HL-60 (cell line): ENCODE measurements at regions not wholly inside any gene's neighbourhood (a gene's known extent, or its start where the extent isn't known, plus 50 kb on each side); places are given as distances from the start of the nearest gene placed in this dataset.

Experiments used
- GABPA ChIP-seq: IDR thresholded peaks from 2 replicates; pipeline ENCODE4 v1.6.1; 2012; ENCODE audit warnings: low read depth
- POLR2AphosphoS5 ChIP-seq: IDR thresholded peaks from 2 replicates; pipeline ENCODE4 v1.6.1; 2012; ENCODE audit warnings: low read depth
- REST ChIP-seq: IDR thresholded peaks from 2 replicates; pipeline ENCODE4 v1.6.1; 2012; ENCODE audit warnings: low read depth; ENCODE audit not compliant: insufficient replicate concordance
- SPI1 ChIP-seq: IDR thresholded peaks from 2 replicates; pipeline ENCODE4 v1.6.1; 2012; ENCODE audit warnings: low read depth, mild to moderate bottlenecking, borderline replicate concordance
- TF ChIP-seq, protein P1 (sequence below): IDR thresholded peaks from one replicate; pipeline ENCODE4 v1.5.1; 2011; ENCODE audit warnings: low read length, control low read depth, inconsistent platforms; ENCODE audit not compliant: insufficient read depth

DNA sequence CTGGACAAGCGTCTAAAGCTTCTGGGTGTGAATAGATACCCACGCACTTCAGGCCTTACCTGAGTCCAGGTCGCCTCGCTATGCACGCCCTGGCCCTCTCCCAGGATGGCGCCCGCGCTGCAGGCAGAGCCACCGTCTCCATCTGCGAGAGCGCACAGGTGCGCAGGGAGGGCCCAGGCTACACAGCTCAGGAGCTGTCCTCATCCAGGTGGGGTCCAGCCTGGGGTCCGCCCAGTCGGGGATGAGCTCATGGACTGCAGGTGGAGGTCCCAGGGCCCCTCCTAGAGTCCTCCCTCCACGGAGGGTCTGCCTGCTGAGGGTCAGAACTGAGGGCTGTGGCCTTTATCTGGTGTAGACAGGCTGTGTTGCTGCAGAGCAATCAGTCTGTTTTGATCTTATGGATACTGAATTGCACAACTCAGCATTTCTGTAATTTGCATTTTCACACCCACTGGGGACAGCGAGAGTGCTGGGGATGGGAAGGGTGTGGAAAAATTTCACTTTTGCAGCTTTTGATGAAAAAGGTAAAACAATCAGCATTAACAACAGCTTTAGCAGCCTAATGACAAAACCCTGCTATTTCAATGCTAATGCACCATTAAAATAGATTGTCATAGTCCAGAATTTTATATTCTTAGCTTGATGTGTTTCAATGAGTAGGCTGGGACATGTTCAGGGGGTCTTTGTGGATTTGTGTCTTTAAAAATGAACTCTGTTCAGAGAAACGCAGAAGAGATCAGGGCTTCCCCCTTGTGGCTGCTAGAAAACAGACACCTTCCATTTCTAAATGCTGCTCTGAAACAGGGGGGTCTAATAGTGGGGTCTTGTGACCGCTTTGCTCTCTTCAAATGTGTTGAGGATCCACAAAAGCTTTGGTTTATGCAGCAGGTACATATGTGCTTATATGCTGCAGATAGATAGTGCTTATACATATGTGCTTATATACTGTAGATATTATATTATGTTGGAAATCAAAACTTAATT, 77.8 kb upstream of the PHACTR3 start:
- TF ChIP-seq, protein P1, sequence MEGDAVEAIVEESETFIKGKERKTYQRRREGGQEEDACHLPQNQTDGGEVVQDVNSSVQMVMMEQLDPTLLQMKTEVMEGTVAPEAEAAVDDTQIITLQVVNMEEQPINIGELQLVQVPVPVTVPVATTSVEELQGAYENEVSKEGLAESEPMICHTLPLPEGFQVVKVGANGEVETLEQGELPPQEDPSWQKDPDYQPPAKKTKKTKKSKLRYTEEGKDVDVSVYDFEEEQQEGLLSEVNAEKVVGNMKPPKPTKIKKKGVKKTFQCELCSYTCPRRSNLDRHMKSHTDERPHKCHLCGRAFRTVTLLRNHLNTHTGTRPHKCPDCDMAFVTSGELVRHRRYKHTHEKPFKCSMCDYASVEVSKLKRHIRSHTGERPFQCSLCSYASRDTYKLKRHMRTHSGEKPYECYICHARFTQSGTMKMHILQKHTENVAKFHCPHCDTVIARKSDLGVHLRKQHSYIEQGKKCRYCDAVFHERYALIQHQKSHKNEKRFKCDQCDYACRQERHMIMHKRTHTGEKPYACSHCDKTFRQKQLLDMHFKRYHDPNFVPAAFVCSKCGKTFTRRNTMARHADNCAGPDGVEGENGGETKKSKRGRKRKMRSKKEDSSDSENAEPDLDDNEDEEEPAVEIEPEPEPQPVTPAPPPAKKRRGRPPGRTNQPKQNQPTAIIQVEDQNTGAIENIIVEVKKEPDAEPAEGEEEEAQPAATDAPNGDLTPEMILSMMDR: no peak
- TF ChIP-seq REST: no peak
- no peak for TF ChIP-seq POLR2AphosphoS5
- no peak for TF ChIP-seq GABPA
- no peak for TF ChIP-seq SPI1
